Gastroesophageal sphincter (tissue), 4 donors: ENCODE measurements at regions not wholly inside any gene's neighbourhood (a gene's known extent, or its start where the extent isn't known, plus 50 kb on each side); places are given as distances from the start of the nearest gene placed in this dataset.

Source experiments
- ATAC-seq: fragments of 150-250 bp; one replicate; pipeline ENCODE4 v1.9.1; 2016; ENCODE audit warnings: mild to moderate bottlenecking, moderate library complexity
- H3K27ac ChIP-seq, 4 donors: fragments of 200-600 bp; sonication (generic) in 3 of 4; 1 replicate in 3 of 4; 2 replicates in 1 of 4; pipeline ENCODE4 v1.5.1; 2016 to 2019
- H3K27me3 ChIP-seq: fragments of 200-600 bp; sonication (generic); one replicate; pipeline ENCODE4 v1.5.1; 2019
- H3K36me3 ChIP-seq, 2 donors: fragments of 200-600 bp; sonication (generic); one replicate each; pipeline ENCODE4 v1.5.1; 2019; ENCODE audit warnings: control low read depth in 1 of 2
- H3K4me1 ChIP-seq, 3 donors: fragments of 200-600 bp; sonication (generic); 1 replicate in 2 of 3; 2 replicates in 1 of 3; pipeline ENCODE4 v1.5.1; 2016 to 2019; ENCODE audit warnings: control low read depth in 2 of 3
- H3K4me3 ChIP-seq, 2 donors: fragments of 200-600 bp; sonication (generic); one replicate each; pipeline ENCODE4 v1.5.1; 2019; ENCODE audit warnings: mild to moderate bottlenecking in 1 of 2, moderate library complexity in 1 of 2
- H3K9me3 ChIP-seq, 3 donors: fragments of 200-600 bp; sonication (generic); one replicate each; pipeline ENCODE4 v1.5.1; 2017 to 2019; ENCODE audit warnings: control low read depth in 2 of 3
- CTCF ChIP-seq, 4 experiments: fragments of 200-600 bp in 2 of 4; fragments of 450-650 bp in 2 of 4; sonication (generic) in 1 of 4; IDR thresholded peaks; one replicate each; pipeline ENCODE4 v1.5.1; 2017 to 2019; ENCODE audit warnings: antibody characterized with exemption in 4 of 4, mild to moderate bottlenecking in 2 of 4, moderate library complexity in 2 of 4
- EP300 ChIP-seq: sonication (generic); formaldehyde crosslinking; IDR thresholded peaks from one replicate; pipeline ENCODE4 v1.6.1; 2017; ENCODE audit warnings: antibody characterized with exemption, mild to moderate bottlenecking
- POLR2A ChIP-seq, 2 donors: fragments of 450-650 bp; IDR thresholded peaks; one replicate each; pipeline ENCODE4 v1.6.1; 2017; ENCODE audit warnings: antibody characterized with exemption in 2 of 2, mild to moderate bottlenecking in 2 of 2, moderate library complexity in 1 of 2
- POLR2AphosphoS5 ChIP-seq: sonication (generic); formaldehyde crosslinking; IDR thresholded peaks from one replicate; pipeline ENCODE4 v1.6.1; 2017; ENCODE audit warnings: antibody characterized with exemption
- WGBS, 2 donors: methylation state at CpG; one replicate each; pipeline ENCODE4 v1.1.5; 2018; ENCODE audit warnings: low coverage in 1 of 2; 5-methylcytosine and 5-hydroxymethylcytosine counted together

GRCh38 chr21:35587841-35588380 is 472.4 kb downstream of the SETD4 start:
- H3K36me3 ChIP-seq: no peaks in the 10 kb centered on the region
- TF ChIP-seq POLR2A (IDR thresholded peaks at IDR 0.05): no peak
- TF ChIP-seq POLR2AphosphoS5: no peak
- TF ChIP-seq CTCF (IDR thresholded peaks at IDR 0.05): no peak
- no peak for TF ChIP-seq EP300
- no peaks in the 10 kb centered on the region for H3K4me1 ChIP-seq
- H3K27me3 ChIP-seq: peaks cover 18% of the 10 kb centered on the region
- no peak overlapping the region for H3K4me3 ChIP-seq
- 87 to 96% methylated on average over 8 of the region's 8 CpGs for WGBS, 2 donors
- H3K9me3 ChIP-seq: no peaks in the 10 kb centered on the region
- no peak overlapping the region for H3K27ac ChIP-seq
- no peak for ATAC-seq

DNA sequence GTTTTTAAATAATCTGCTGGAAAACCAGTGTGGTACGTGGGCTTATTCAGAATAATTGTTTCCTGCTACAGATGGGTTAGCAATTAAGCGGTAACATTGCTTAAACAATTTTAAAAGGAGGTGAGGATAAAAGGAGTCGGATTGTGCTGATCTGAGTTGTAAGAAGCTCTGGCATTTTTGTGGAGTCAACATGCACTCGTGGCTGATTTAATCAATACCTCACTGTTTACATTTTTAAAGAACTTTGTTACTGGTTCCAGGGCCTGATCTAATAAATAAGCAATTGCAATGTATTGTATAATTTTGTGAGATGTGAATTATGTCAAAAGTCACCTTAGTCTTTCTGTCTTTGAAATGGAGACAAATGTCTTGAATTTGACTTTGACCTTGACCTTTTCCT is 474.0 kb downstream of the SETD4 start:
- ATAC-seq: no peak
- no peaks in the 10 kb centered on the region for H3K4me1 ChIP-seq
- WGBS, 2 donors: 48 to 59% methylated on average over 4 of the region's 4 CpGs
- no peak overlapping the region for H3K4me3 ChIP-seq
- no peaks in the 10 kb centered on the region for H3K36me3 ChIP-seq
- H3K27me3 ChIP-seq: peaks cover 18% of the 10 kb centered on the region
- no peaks in the 10 kb centered on the region for H3K9me3 ChIP-seq
- no peak for TF ChIP-seq CTCF (IDR thresholded peaks at IDR 0.05)
- no peak for TF ChIP-seq POLR2A (IDR thresholded peaks at IDR 0.05)
- no peak for TF ChIP-seq EP300
- TF ChIP-seq POLR2AphosphoS5: no peak
- no peak overlapping the region for H3K27ac ChIP-seq

GRCh38 chr21:35585878-35586277 is 474.4 kb downstream of the SETD4 start:
- no peak for ATAC-seq
- WGBS, 2 donors: 31 to 55% methylated on average over 5 of the region's 5 CpGs
- TF ChIP-seq POLR2AphosphoS5: no peak
- TF ChIP-seq CTCF (IDR thresholded peaks at IDR 0.05): no peak
- Histone ChIP-seq H3K27ac (no peak overlapping the region), H3K36me3 (no peaks in the 10 kb centered on the region), H3K4me1 (no peaks in the 10 kb centered on the region), H3K9me3 (no peaks in the 10 kb centered on the region), H3K27me3 (peaks cover 18% of the 10 kb centered on the region), H3K4me3 (no peak overlapping the region)

- Histone ChIP-seq H3K9me3 (no peaks in the 10 kb centered on the region), H3K27me3 (peaks cover 15% of the 10 kb centered on the region), H3K4me1 (no peaks in the 10 kb centered on the region), H3K4me3 (no peak overlapping the region), H3K27ac (no peak overlapping the region), H3K36me3 (no peaks in the 10 kb centered on the region)
- 30 to 49% methylated on average over 6 of the region's 6 CpGs for WGBS, 2 donors
- ATAC-seq: no peak
- TF ChIP-seq POLR2A (IDR thresholded peaks at IDR 0.05) (no peak), EP300 (no peak), POLR2AphosphoS5 (no peak), CTCF (IDR thresholded peaks at IDR 0.05) (no peak)
Measured at GRCh38 chr21:35585155-35585554, 475.2 kb downstream of the SETD4 start.

DNA sequence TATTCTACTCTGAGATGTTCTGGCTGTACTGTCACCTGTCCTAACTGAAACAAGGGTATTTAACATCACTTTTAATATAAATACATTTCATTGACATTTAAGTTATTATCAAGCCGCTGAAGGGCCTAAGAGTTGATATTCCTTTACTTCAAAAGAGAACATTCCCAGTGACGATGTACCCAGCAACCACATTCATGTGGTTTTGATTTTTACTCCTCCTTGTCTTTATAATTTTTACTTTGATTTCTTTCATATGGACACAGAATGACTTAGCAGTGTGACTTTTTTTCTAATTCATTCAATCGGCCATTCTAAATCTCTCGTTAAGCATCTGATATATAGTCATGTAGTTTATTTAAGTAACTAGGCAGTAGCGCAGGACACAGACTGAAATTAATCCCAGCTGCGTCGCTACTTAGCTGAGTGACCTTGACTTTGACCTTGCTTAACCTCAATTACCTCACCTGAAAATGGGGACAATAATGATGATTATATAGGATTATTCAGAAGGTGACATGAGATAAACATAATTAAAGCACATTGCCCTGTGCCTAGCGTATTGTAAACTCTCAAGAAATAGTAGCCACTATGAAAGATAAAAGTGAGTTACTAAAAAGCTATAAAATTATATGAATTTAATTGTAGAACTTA is 476.6 kb downstream of the SETD4 start:
- no peaks in the 10 kb centered on the region for H3K4me1 ChIP-seq
- peaks cover 13% of the 10 kb centered on the region for H3K27me3 ChIP-seq
- no peak for ATAC-seq
- TF ChIP-seq POLR2A (IDR thresholded peaks at IDR 0.05) (no peak), POLR2AphosphoS5 (no peak), EP300 (no peak), CTCF (IDR thresholded peaks at IDR 0.05) (no peak)
- H3K27ac ChIP-seq: no peak overlapping the region
- 74 to 87% methylated on average over 7 to 8 of the region's 8 CpGs for WGBS, 2 donors
- H3K9me3 ChIP-seq: no peaks in the 10 kb centered on the region
- H3K4me3 ChIP-seq: no peak overlapping the region
- H3K36me3 ChIP-seq: no peaks in the 10 kb centered on the region
